ENCODE measurements at regions not wholly inside any gene's neighbourhood (a gene's known extent, or its start where the extent isn't known, plus 50 kb on each side); places are given as distances from the start of the nearest gene placed in this dataset.
"Not testable (repeated sequence)": the region's sequence is repeated elsewhere in the genome, so short reads cannot be mapped to it uniquely, and the experiment has no call there.

- DNase-seq (ENCODE audit: low spot score) = no peak
- in situ Hi-C loops (cut with MboI; ENCODE audit: low sequenced_read_pairs, unreplicated experiment) = no loop called here
- no peak for TF ChIP-seq CTCF (IDR thresholded peaks at IDR 0.05; ENCODE audit: borderline replicate concordance, control extremely low read depth, extremely low read depth, insufficient read depth, missing control alignments)
Observed at GRCh38 chr5:101717721-101718120, 578.4 kb downstream of the SLCO4C1 start.

- no peak for DNase-seq (ENCODE audit: low spot score)
- in situ Hi-C loops (cut with MboI; ENCODE audit: low sequenced_read_pairs, unreplicated experiment) = no loop called here
- no peak for TF ChIP-seq CTCF (IDR thresholded peaks at IDR 0.05; ENCODE audit: borderline replicate concordance, control extremely low read depth, extremely low read depth, insufficient read depth, missing control alignments)
Observed at GRCh38 chr5:101716941-101717340, 579.1 kb downstream of the SLCO4C1 start.

- in situ Hi-C loops (cut with MboI; ENCODE audit: low sequenced_read_pairs, unreplicated experiment); DNase-seq (ENCODE audit: low spot score): not testable (repeated sequence)
Observed at GRCh38 chr5:101715790-101716189, 580.3 kb downstream of the SLCO4C1 start.

- no peak for DNase-seq (ENCODE audit: low spot score)
- in situ Hi-C loops (cut with MboI; ENCODE audit: low sequenced_read_pairs, unreplicated experiment) = no loop called here
- TF ChIP-seq CTCF (IDR thresholded peaks at IDR 0.05; ENCODE audit: borderline replicate concordance, control extremely low read depth, extremely low read depth, insufficient read depth, missing control alignments) = no peak
Observed at GRCh38 chr5:101689306-101689705, 606.8 kb downstream of the SLCO4C1 start.

- TF ChIP-seq CTCF (IDR thresholded peaks at IDR 0.05; ENCODE audit: borderline replicate concordance, control extremely low read depth, extremely low read depth, insufficient read depth, missing control alignments) = no peak
- no peak for DNase-seq (ENCODE audit: low spot score)
- in situ Hi-C loops (cut with MboI; ENCODE audit: low sequenced_read_pairs, unreplicated experiment) = no loop called here
Observed at GRCh38 chr5:101688156-101688555, 607.9 kb downstream of the SLCO4C1 start.

- TF ChIP-seq CTCF (IDR thresholded peaks at IDR 0.05; ENCODE audit: borderline replicate concordance, control extremely low read depth, extremely low read depth, insufficient read depth, missing control alignments) = no peak
- in situ Hi-C loops (cut with MboI; ENCODE audit: low sequenced_read_pairs, unreplicated experiment) = no loop called here
- DNase-seq (ENCODE audit: low spot score) = no peak
Observed at GRCh38 chr5:101687349-101687985, 608.6 kb downstream of the SLCO4C1 start.

GRCh38 chr5:101686536-101687157 lies 609.4 kb downstream of the SLCO4C1 start:
- no peak for DNase-seq (ENCODE audit: low spot score)
- no peak for TF ChIP-seq CTCF (IDR thresholded peaks at IDR 0.05; ENCODE audit: borderline replicate concordance, control extremely low read depth, extremely low read depth, insufficient read depth, missing control alignments)
- in situ Hi-C loops (cut with MboI; ENCODE audit: low sequenced_read_pairs, unreplicated experiment) = no loop called here
